ENCODE measurements at regions not wholly inside any gene's neighbourhood (a gene's known extent, or its start where the extent isn't known, plus 50 kb on each side); places are given as distances from the start of the nearest gene placed in this dataset.

- no peak for TF ChIP-seq CTCF (IDR thresholded peaks at IDR 0.05)
- H3K4me3 Mint-ChIP-seq: no peak overlapping the region
- ATAC-seq (ENCODE audit: low read depth): no peak
- peaks cover 7% of the 10 kb centered on the region for H3K9me3 Mint-ChIP-seq
- no peak overlapping the region for H3K27ac Mint-ChIP-seq
- H3K4me1 Mint-ChIP-seq: no peaks in the 10 kb centered on the region
- H3K27me3 Mint-ChIP-seq: no peaks in the 10 kb centered on the region
- no peak for DNase-seq
- intact Hi-C loops (cut with micrococcal nuclease): no loop called here
- ChIA-PET CTCF (no interaction called here), POLR2A (no interaction called here)
- H3K36me3 Mint-ChIP-seq (ENCODE audit: low read depth): no peaks in the 10 kb centered on the region
These were observed 399.8 kb upstream of the LRRC7 start for GRCh38 chr1:69167876-69168275.

- Mint-ChIP-seq H3K4me3 (no peak overlapping the region), H3K36me3 (ENCODE audit: low read depth) (no peaks in the 10 kb centered on the region), H3K4me1 (no peaks in the 10 kb centered on the region), H3K27ac (no peak overlapping the region), H3K9me3 (peaks cover 13% of the 10 kb centered on the region), H3K27me3 (no peaks in the 10 kb centered on the region)
- ChIA-PET CTCF (no interaction called here), POLR2A (no interaction called here)
- ATAC-seq (ENCODE audit: low read depth) (no peak), DNase-seq (no peak)
- intact Hi-C loops (cut with micrococcal nuclease): no loop called here
- no peak for TF ChIP-seq CTCF (IDR thresholded peaks at IDR 0.05)
These were observed 396.5 kb upstream of the LRRC7 start for GRCh38 chr1:69171248-69171647.

GRCh38 chr1:69172003-69173000 lies 395.4 kb upstream of the LRRC7 start:
- no peaks in the 10 kb centered on the region for H3K4me1 Mint-ChIP-seq
- CTCF ChIA-PET: no interaction called here
- ATAC-seq (ENCODE audit: low read depth) (no peak), DNase-seq (no peak)
- POLR2A ChIA-PET: no interaction called here
- H3K4me3 Mint-ChIP-seq: no peak overlapping the region
- H3K27me3 Mint-ChIP-seq: no peaks in the 10 kb centered on the region
- TF ChIP-seq CTCF (IDR thresholded peaks at IDR 0.05): no peak
- no peaks in the 10 kb centered on the region for H3K36me3 Mint-ChIP-seq (ENCODE audit: low read depth)
- intact Hi-C loops (cut with micrococcal nuclease): no loop called here
- peaks cover 13% of the 10 kb centered on the region for H3K9me3 Mint-ChIP-seq
- no peak overlapping the region for H3K27ac Mint-ChIP-seq

GRCh38 chr1:69175053-69175452 lies 392.7 kb upstream of the LRRC7 start:
- intact Hi-C loops (cut with micrococcal nuclease): no loop called here
- no peak for DNase-seq
- ChIA-PET CTCF (no interaction called here), POLR2A (no interaction called here)
- H3K36me3 Mint-ChIP-seq (ENCODE audit: low read depth): no peaks in the 10 kb centered on the region
- H3K4me3 Mint-ChIP-seq: no peak overlapping the region
- no peaks in the 10 kb centered on the region for H3K27me3 Mint-ChIP-seq
- peaks cover 6% of the 10 kb centered on the region for H3K9me3 Mint-ChIP-seq
- no peak for TF ChIP-seq CTCF (IDR thresholded peaks at IDR 0.05)
- no peak for ATAC-seq (ENCODE audit: low read depth)
- no peak overlapping the region for H3K27ac Mint-ChIP-seq
- no peaks in the 10 kb centered on the region for H3K4me1 Mint-ChIP-seq

GRCh38 chr1:69180358-69180757 lies 387.4 kb upstream of the LRRC7 start:
- Mint-ChIP-seq H3K4me3 (no peak overlapping the region), H3K27me3 (no peaks in the 10 kb centered on the region), H3K36me3 (ENCODE audit: low read depth) (no peaks in the 10 kb centered on the region), H3K27ac (no peak overlapping the region), H3K4me1 (no peaks in the 10 kb centered on the region), H3K9me3 (no peaks in the 10 kb centered on the region)
- TF ChIP-seq CTCF (IDR thresholded peaks at IDR 0.05): no peak
- ATAC-seq (ENCODE audit: low read depth) (no peak), DNase-seq (no peak)
- POLR2A ChIA-PET: no interaction called here
- CTCF ChIA-PET: no interaction called here
- intact Hi-C loops (cut with micrococcal nuclease): no loop called here

Measured in activated B cell treated with CpG ODN at 0.5 μM for 24 hours (primary cell).